IMR-90 (cell line): ENCODE measurements at regions not wholly inside any gene's neighbourhood (a gene's known extent, or its start where the extent isn't known, plus 50 kb on each side); places are given as distances from the start of the nearest gene placed in this dataset.

Experiments
- ATAC-seq: fragments of 200-7000 bp; cut with Tn5 transposase; 2 replicates; pipeline ENCODE4 v1.9.1; 2020; ENCODE audit warnings: low read depth, mild to moderate bottlenecking, moderate library complexity
- BruUV-seq: library from RNA; stranded (reverse); fragments of 400-500 nt; replicated peaks from 2 replicates; lab custom pipeline; 2021; lab: Mats Ljungman, UMichigan
- CTCF ChIA-PET: fragments of 300-600 bp; formaldehyde crosslinking; extraction: SDS; loops from one replicate; lab custom pipeline; 2021; ENCODE audit warnings: antibody characterized with exemption; lab: Yijun Ruan, JAX
- POLR2A ChIA-PET: fragments of 300-600 bp; sonication (Branson Sonifier 250); formaldehyde crosslinking; loops from one replicate; lab custom pipeline; 2022; ENCODE audit warnings: antibody characterized with exemption; ENCODE audit not compliant: unreplicated experiment; lab: Charles Lee
- DNase-seq: peaks from one replicate; pipeline ENCODE4 v3.0.0; 2013
- H2AFZ ChIP-seq: replicated peaks from 2 replicates; pipeline ENCODE3; 2013; ENCODE audit warnings: low read length, mild to moderate bottlenecking; ENCODE audit not compliant: poor library complexity
- H2AK5ac ChIP-seq: 2 replicates; pipeline ENCODE4 v1.6.1; 2013; ENCODE audit warnings: low read depth, low read length, inconsistent platforms
- H2AK9ac ChIP-seq: replicated peaks from 2 replicates; pipeline ENCODE3; 2013; ENCODE audit warnings: mild to moderate bottlenecking, low read depth, low read length, moderate library complexity; ENCODE audit not compliant: poor library complexity
- H2BK120ac ChIP-seq: 2 replicates; pipeline ENCODE4 v1.6.1; 2013; ENCODE audit warnings: low read depth, low read length, inconsistent platforms
- H2BK15ac ChIP-seq: 3 replicates; pipeline ENCODE4 v1.6.1; 2013; ENCODE audit warnings: low read depth, low read length, inconsistent platforms
- H2BK20ac ChIP-seq: 2 replicates; pipeline ENCODE4 v1.6.1; 2013; ENCODE audit warnings: low read depth, mild to moderate bottlenecking, inconsistent platforms, low read length, moderate library complexity
- H2BK5ac ChIP-seq: 2 replicates; pipeline ENCODE4 v1.6.1; 2013; ENCODE audit warnings: mild to moderate bottlenecking, low read depth, low read length, inconsistent platforms; ENCODE audit not compliant: poor library complexity, severe bottlenecking
- H3K14ac ChIP-seq: replicated peaks from 2 replicates; pipeline ENCODE4 v1.6.1; 2013; ENCODE audit warnings: low read depth, low read length, inconsistent platforms
- H3K18ac ChIP-seq: 2 replicates; pipeline ENCODE4 v1.6.1; 2013; ENCODE audit warnings: low read depth, low read length, control low read depth
- H3K23ac ChIP-seq: 2 replicates; pipeline ENCODE4 v1.6.1; 2013; ENCODE audit warnings: low read depth, low read length, inconsistent platforms
- H3K27ac ChIP-seq: 2 replicates; pipeline ENCODE4 v1.5.1; 2013; ENCODE audit warnings: mild to moderate bottlenecking, control low read depth, low read length; ENCODE audit not compliant: insufficient read depth
- H3K27me3 ChIP-seq: 2 replicates; pipeline ENCODE4 v1.6.1; 2013; ENCODE audit warnings: low read length; ENCODE audit not compliant: control insufficient read depth, insufficient read depth
- H3K36me3 ChIP-seq: 2 replicates; pipeline ENCODE4 v1.6.1; 2013; ENCODE audit warnings: low read length, mixed read lengths; ENCODE audit not compliant: control insufficient read depth, insufficient read depth
- H3K4ac ChIP-seq: 2 replicates; pipeline ENCODE4 v1.6.1; 2013; ENCODE audit warnings: low read depth, low read length, inconsistent platforms
- H3K4me1 ChIP-seq: 2 replicates; pipeline ENCODE4 v1.6.1; 2013; ENCODE audit warnings: low read length, mixed read lengths; ENCODE audit not compliant: control insufficient read depth, insufficient read depth
- H3K4me2 ChIP-seq: 2 replicates; pipeline ENCODE4 v1.6.1; 2013; ENCODE audit warnings: low read depth, mild to moderate bottlenecking, control low read depth, low read length, moderate library complexity
- H3K4me3 ChIP-seq: 2 replicates; pipeline ENCODE4 v1.5.1; 2013; ENCODE audit warnings: low read depth, mild to moderate bottlenecking, control low read depth, low read length, moderate library complexity; ENCODE audit not compliant: insufficient read depth
- H3K56ac ChIP-seq: 2 replicates; pipeline ENCODE4 v1.6.1; 2013; ENCODE audit warnings: low read length, inconsistent platforms; ENCODE audit not compliant: insufficient read depth; ENCODE audit errors: extremely low read depth
- H3K79me1 ChIP-seq, 2 experiments: 2 replicates each; pipeline ENCODE4 v1.6.1; 2013; ENCODE audit warnings: low read length in 2 of 2, inconsistent platforms in 1 of 2, low read depth in 1 of 2
- H3K9ac ChIP-seq: 2 replicates; pipeline ENCODE4 v1.6.1; 2013; ENCODE audit warnings: low read depth, low read length, control low read depth
- H3K9me1 ChIP-seq: 2 replicates; pipeline ENCODE4 v1.6.1; 2013; ENCODE audit warnings: low read length, inconsistent platforms; ENCODE audit not compliant: insufficient read depth
- H3K9me3 ChIP-seq: 2 replicates; pipeline ENCODE4 v1.6.1; 2013; ENCODE audit warnings: low read length; ENCODE audit not compliant: control insufficient read depth, insufficient read depth
- H4K20me1 ChIP-seq: 2 replicates; pipeline ENCODE4 v1.6.1; 2013; ENCODE audit warnings: low read length, inconsistent platforms; ENCODE audit not compliant: insufficient read depth
- H4K5ac ChIP-seq: 2 replicates; pipeline ENCODE4 v1.6.1; 2013; ENCODE audit warnings: mild to moderate bottlenecking, low read depth, low read length, control low read depth
- H4K8ac ChIP-seq, 2 experiments: 2 replicates each; pipeline ENCODE4 v1.6.1; 2013; ENCODE audit warnings: low read depth in 2 of 2, low read length in 2 of 2, control low read depth in 1 of 2, inconsistent platforms in 1 of 2
- H4K91ac ChIP-seq: 2 replicates; pipeline ENCODE4 v1.6.1; 2013; ENCODE audit warnings: low read depth, low read length, inconsistent platforms; ENCODE audit not compliant: insufficient read depth
- MXI1 ChIP-seq: IDR thresholded peaks from 2 replicates; pipeline ENCODE4 v1.6.1; 2012; ENCODE audit warnings: low read depth, mild to moderate bottlenecking, low read length, moderate library complexity, borderline replicate concordance
- WGBS, 2 experiments: methylation state at CpG; one replicate each; pipeline versions ENCODE4 v1.1.5 to v1.1.7; 2013; ENCODE audit warnings: missing lambda C conversion rate in 2 of 2; ENCODE audit not compliant: insufficient read length in 1 of 2; ENCODE audit errors: extremely low coverage in 2 of 2; 5-methylcytosine and 5-hydroxymethylcytosine counted together
- dilution Hi-C: fragments of 300-500 bp; cut with HindIII; formaldehyde crosslinking; loops from one replicate; pipeline ENCODE4 v1.14.3; 2018; ENCODE audit warnings: low sequenced_read_pairs; ENCODE audit not compliant: unreplicated experiment
- in situ Hi-C: fragments of 300-500 bp; cut with MboI; formaldehyde crosslinking; loops from 3 replicates; pipeline ENCODE4 v1.14.3; 2019; ENCODE audit warnings: low sequenced_read_pairs, inconsistent platforms, mixed read lengths
- intact Hi-C: fragments of 100-400 bp; cut with micrococcal nuclease; formaldehyde crosslinking; loops from 2 replicates; pipeline ENCODE4 v1.10.0; 2022
- TF ChIP-seq, protein P1 (sequence below): fragments of 150-350 bp; IDR thresholded peaks from 2 replicates; pipeline ENCODE4 v1.6.1; 2016; ENCODE audit warnings: low read depth, mild to moderate bottlenecking, low read length, moderate library complexity, borderline replicate concordance

DNA sequence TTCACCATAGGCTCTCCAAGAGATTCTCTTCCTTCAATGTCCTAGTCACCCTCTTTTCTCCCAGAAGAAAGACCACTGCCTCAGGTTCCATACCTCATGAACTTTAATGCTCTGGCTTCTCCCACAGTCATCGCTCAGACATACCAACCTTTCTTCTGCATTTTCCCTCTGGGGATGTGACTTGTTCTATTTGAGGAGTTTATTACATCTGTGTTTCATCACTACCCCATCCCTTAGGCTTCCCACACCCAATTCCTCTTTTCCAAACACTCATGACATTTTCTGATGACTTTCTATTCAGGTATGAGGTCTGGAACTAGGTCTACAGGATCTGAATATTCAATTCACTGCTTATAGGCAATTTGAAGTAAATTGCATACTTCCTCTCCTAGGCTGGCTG is 298.6 kb upstream of the MAP2 start:
- Histone ChIP-seq H3K27me3 (no peaks in the 10 kb centered on the region), H2AK9ac (no peak overlapping the region), H2AK5ac (no peak overlapping the region), H3K4me3 (no peak overlapping the region), H3K9me1 (no peaks in the 10 kb centered on the region), H2BK20ac (no peak overlapping the region), H3K9me3 (peaks cover 3% of the 10 kb centered on the region; the same call in 1 of the 2 replicates), H3K18ac (no peak overlapping the region), H4K5ac (no peak overlapping the region), H3K56ac (no peak overlapping the region), H4K8ac (no peak overlapping the region), H3K23ac (no peak overlapping the region), H2AFZ (no peak overlapping the region), H4K91ac (no peak overlapping the region), H3K27ac (no peak overlapping the region), H3K4ac (no peak overlapping the region), H3K14ac (no peak overlapping the region), H4K20me1 (no peaks in the 10 kb centered on the region), H2BK15ac (no peak overlapping the region), H2BK5ac (no peak overlapping the region), H3K79me1 (no peaks in the 10 kb centered on the region), H3K4me1 (no peaks in the 10 kb centered on the region), H3K9ac (no peak overlapping the region), H2BK120ac (no peak overlapping the region), H3K36me3 (no peaks in the 10 kb centered on the region), H3K4me2 (no peak overlapping the region)
- DNase-seq (no peak), ATAC-seq (no peak)
- intact Hi-C loops (no loop called here), in situ Hi-C loops (no loop called here), dilution Hi-C loops (no loop called here)
- TF ChIP-seq MXI1, result no peak
- TF ChIP-seq, protein P1, sequence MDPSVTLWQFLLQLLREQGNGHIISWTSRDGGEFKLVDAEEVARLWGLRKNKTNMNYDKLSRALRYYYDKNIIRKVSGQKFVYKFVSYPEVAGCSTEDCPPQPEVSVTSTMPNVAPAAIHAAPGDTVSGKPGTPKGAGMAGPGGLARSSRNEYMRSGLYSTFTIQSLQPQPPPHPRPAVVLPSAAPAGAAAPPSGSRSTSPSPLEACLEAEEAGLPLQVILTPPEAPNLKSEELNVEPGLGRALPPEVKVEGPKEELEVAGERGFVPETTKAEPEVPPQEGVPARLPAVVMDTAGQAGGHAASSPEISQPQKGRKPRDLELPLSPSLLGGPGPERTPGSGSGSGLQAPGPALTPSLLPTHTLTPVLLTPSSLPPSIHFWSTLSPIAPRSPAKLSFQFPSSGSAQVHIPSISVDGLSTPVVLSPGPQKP, result no peak
- BruUV-seq, result no TSS peak
- ChIA-PET CTCF (no interaction called here), POLR2A (no interaction called here)
- no CpG with 5 or more reads among the region's 1 CpG for WGBS, 2 experiments
